Activated B cell treated with CpG ODN at 0.5 μM for 24 hours (primary cell): ENCODE measurements at regions not wholly inside any gene's neighbourhood (a gene's known extent, or its start where the extent isn't known, plus 50 kb on each side); places are given as distances from the start of the nearest gene placed in this dataset.

Experiments
- ATAC-seq: fragments of 200-7000 bp; cut with Tn5 transposase; one replicate; pipeline ENCODE4 v1.10.0; 2021; ENCODE audit warnings: low read depth, mild to moderate bottlenecking, moderate library complexity
- CTCF ChIA-PET: fragments of 350-600 bp; sonication (Branson Sonifier 250); formaldehyde crosslinking; loops from one replicate; lab custom pipeline; 2021; ENCODE audit warnings: antibody characterized with exemption; lab: Charles Lee
- POLR2A ChIA-PET: fragments of 350-600 bp; sonication (Branson Sonifier 250); formaldehyde crosslinking; loops from one replicate; lab custom pipeline; 2021; ENCODE audit warnings: antibody characterized with exemption; lab: Charles Lee
- DNase-seq: peaks from one replicate; pipeline ENCODE4 v3.0.0; 2022
- H3K27ac Mint-ChIP-seq: one replicate; pipeline ENCODE4 v1.8.0; 2020; ENCODE audit warnings: mixed read lengths
- H3K27me3 Mint-ChIP-seq: one replicate; pipeline ENCODE4 v1.8.0; 2021; ENCODE audit warnings: mixed read lengths
- H3K36me3 Mint-ChIP-seq: one replicate; pipeline ENCODE4 v1.8.0; 2021; ENCODE audit warnings: low read depth, mixed read lengths
- H3K4me1 Mint-ChIP-seq: one replicate; pipeline ENCODE4 v1.8.0; 2021; ENCODE audit warnings: mixed read lengths
- H3K4me3 Mint-ChIP-seq: one replicate; pipeline ENCODE4 v1.8.0; 2020; ENCODE audit warnings: mild to moderate bottlenecking, mixed read lengths
- H3K9me3 Mint-ChIP-seq: one replicate; pipeline ENCODE4 v1.8.0; 2020; ENCODE audit warnings: mixed read lengths
- intact Hi-C: fragments of 100-400 bp; cut with micrococcal nuclease; formaldehyde crosslinking; loops from one replicate; pipeline ENCODE4 v1.15.1; 2024
- TF ChIP-seq, protein P1 (sequence below): fragments of 200-600 bp; IDR thresholded peaks from one replicate; pipeline ENCODE4 v1.8.0; 2022; ENCODE audit warnings: antibody characterized with exemption, mild to moderate bottlenecking

DNA sequence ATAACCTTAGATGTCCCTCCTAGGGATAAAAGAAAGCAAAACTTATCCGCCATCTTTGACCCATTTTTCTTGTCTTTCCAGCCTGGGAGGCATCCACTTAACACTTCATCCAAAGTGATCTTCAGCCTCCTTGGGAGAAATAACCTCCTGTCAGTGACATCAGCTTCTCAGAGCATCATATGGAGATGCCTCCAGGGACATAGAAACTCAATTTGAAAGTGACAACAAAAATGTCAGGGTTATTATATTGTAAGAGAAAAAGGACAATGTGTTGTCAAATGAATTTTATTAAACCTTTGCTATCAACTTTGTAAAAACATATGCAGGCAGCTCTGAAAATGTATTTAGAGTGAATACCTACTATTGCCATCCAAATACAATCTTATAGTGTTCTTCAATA, 371.2 kb upstream of the ADARB2 start:
- Mint-ChIP-seq H3K36me3 (no peaks in the 10 kb centered on the region), H3K27ac (no peak overlapping the region), H3K9me3 (no peaks in the 10 kb centered on the region), H3K4me1 (no peaks in the 10 kb centered on the region), H3K4me3 (no peak overlapping the region), H3K27me3 (no peaks in the 10 kb centered on the region)
- ATAC-seq (no peak), DNase-seq (no peak)
- intact Hi-C loops = no loop called here
- ChIA-PET POLR2A (no interaction called here), CTCF (no interaction called here)
- TF ChIP-seq, protein P1, sequence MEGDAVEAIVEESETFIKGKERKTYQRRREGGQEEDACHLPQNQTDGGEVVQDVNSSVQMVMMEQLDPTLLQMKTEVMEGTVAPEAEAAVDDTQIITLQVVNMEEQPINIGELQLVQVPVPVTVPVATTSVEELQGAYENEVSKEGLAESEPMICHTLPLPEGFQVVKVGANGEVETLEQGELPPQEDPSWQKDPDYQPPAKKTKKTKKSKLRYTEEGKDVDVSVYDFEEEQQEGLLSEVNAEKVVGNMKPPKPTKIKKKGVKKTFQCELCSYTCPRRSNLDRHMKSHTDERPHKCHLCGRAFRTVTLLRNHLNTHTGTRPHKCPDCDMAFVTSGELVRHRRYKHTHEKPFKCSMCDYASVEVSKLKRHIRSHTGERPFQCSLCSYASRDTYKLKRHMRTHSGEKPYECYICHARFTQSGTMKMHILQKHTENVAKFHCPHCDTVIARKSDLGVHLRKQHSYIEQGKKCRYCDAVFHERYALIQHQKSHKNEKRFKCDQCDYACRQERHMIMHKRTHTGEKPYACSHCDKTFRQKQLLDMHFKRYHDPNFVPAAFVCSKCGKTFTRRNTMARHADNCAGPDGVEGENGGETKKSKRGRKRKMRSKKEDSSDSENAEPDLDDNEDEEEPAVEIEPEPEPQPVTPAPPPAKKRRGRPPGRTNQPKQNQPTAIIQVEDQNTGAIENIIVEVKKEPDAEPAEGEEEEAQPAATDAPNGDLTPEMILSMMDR = no peak

DNA sequence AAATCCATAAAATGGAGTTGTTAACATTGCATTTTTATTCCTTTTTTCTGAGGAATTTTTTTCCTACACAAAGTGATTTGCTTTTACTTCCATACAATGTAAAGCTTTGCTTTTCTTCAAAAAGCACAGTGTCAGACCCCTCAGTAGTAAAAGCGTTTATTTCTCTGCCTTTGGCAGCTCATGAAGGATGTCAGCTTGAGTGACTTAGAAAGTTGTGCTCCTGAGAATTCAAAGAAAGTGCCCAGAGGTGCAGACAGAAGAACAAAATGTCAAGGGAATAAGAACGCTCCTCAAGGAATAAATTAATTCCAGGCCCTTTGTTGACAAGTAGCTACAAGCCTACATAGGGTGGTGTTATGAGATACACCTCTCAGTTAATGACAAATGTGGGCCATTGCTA, 369.3 kb upstream of the ADARB2 start:
- intact Hi-C loops = no loop called here
- Mint-ChIP-seq H3K27me3 (no peaks in the 10 kb centered on the region), H3K27ac (no peak overlapping the region), H3K36me3 (no peaks in the 10 kb centered on the region), H3K4me3 (no peak overlapping the region), H3K9me3 (no peaks in the 10 kb centered on the region), H3K4me1 (no peaks in the 10 kb centered on the region)
- ATAC-seq = no peak
- POLR2A ChIA-PET = no interaction called here
- CTCF ChIA-PET = no interaction called here
- no peak for DNase-seq
- TF ChIP-seq, protein P1 = no peak

GRCh38 chr10:2099321-2099720, 362.0 kb upstream of the ADARB2 start:
- no peak overlapping the region for H3K4me3 Mint-ChIP-seq
- TF ChIP-seq, protein P1 = no peak
- no peaks in the 10 kb centered on the region for H3K4me1 Mint-ChIP-seq
- POLR2A ChIA-PET = no interaction called here
- no peaks in the 10 kb centered on the region for H3K9me3 Mint-ChIP-seq
- no peak for DNase-seq
- no peaks in the 10 kb centered on the region for H3K36me3 Mint-ChIP-seq
- H3K27me3 Mint-ChIP-seq = peaks cover 2% of the 10 kb centered on the region
- no peak overlapping the region for H3K27ac Mint-ChIP-seq
- intact Hi-C loops = no loop called here
- ATAC-seq = no peak
- CTCF ChIA-PET = no interaction called here

GRCh38 chr10:2097937-2098336, 360.6 kb upstream of the ADARB2 start:
- Mint-ChIP-seq H3K9me3 (no peaks in the 10 kb centered on the region), H3K4me3 (no peak overlapping the region), H3K36me3 (no peaks in the 10 kb centered on the region), H3K27me3 (peaks cover 2% of the 10 kb centered on the region), H3K4me1 (no peaks in the 10 kb centered on the region), H3K27ac (no peak overlapping the region)
- ChIA-PET CTCF (no interaction called here), POLR2A (no interaction called here)
- intact Hi-C loops = no loop called here
- ATAC-seq (no peak), DNase-seq (no peak)
- TF ChIP-seq, protein P1 = no peak

GRCh38 chr10:2094171-2094570, 356.8 kb upstream of the ADARB2 start:
- no peak for DNase-seq
- Mint-ChIP-seq H3K36me3 (no peaks in the 10 kb centered on the region), H3K9me3 (no peaks in the 10 kb centered on the region), H3K4me3 (no peak overlapping the region), H3K27ac (no peak overlapping the region), H3K27me3 (peaks cover 2% of the 10 kb centered on the region), H3K4me1 (no peaks in the 10 kb centered on the region)
- ChIA-PET CTCF (no interaction called here), POLR2A (no interaction called here)
- intact Hi-C loops = no loop called here
- ATAC-seq = no peak
- TF ChIP-seq, protein P1 = no peak
